HCT116 (cell line): ENCODE measurements at regions not wholly inside any gene's neighbourhood (a gene's known extent, or its start where the extent isn't known, plus 50 kb on each side); places are given as distances from the start of the nearest gene placed in this dataset.

Experiments
- ATAC-seq: fragments of 200-7000 bp; cut with Tn5 transposase; 2 replicates; pipeline ENCODE4 v1.9.1; 2020; ENCODE audit warnings: mild to moderate bottlenecking, moderate library complexity
- BruUV-seq: library from RNA; stranded (reverse); fragments of 400-500 nt; replicated peaks from 2 replicates; lab custom pipeline; 2021; lab: Mats Ljungman, UMichigan
- CTCF ChIA-PET: fragments of 300-600 bp; sonication (Branson Sonifier 250); formaldehyde crosslinking; loops from one replicate; lab custom pipeline; 2021; ENCODE audit warnings: antibody characterized with exemption; lab: Charles Lee
- POLR2A ChIA-PET: fragments of 300-600, 350-600 bp; sonication (Branson Sonifier 250); formaldehyde crosslinking; loops from one replicate; lab custom pipeline; 2021; ENCODE audit warnings: antibody characterized with exemption; lab: Charles Lee
- RAD21 ChIA-PET, 2 experiments: fragments of 300-600 bp; sonication (Branson Sonifier 250); formaldehyde crosslinking; loops; one replicate each; lab custom pipeline; 2023; ENCODE audit warnings: low total read pairs in 2 of 2; ENCODE audit not compliant: uncharacterized antibody in 2 of 2, unreplicated experiment in 2 of 2, low non-redundant PET in 1 of 2; lab: Charles Lee
- DNase-seq: peaks from one replicate; pipeline ENCODE4 v3.0.0-alpha.2; 2010; ENCODE audit warnings: low read depth, low spot score
- H2AFZ ChIP-seq: fragments of 200-600 bp; shearing (Covaris generic), sonication (generic); 2 replicates; pipeline ENCODE4 v1.6.1; 2017; ENCODE audit warnings: low read depth, mixed run types, mixed read lengths, antibody characterized with exemption, low read length; ENCODE audit not compliant: poor library complexity, severe bottlenecking
- H3K27ac ChIP-seq: 2 replicates; pipeline ENCODE4 v1.5.1; 2012; ENCODE audit warnings: low read depth, low read length
- H3K27me3 ChIP-seq: fragments of 200-600 bp; sonication (generic); 2 replicates; pipeline ENCODE4 v1.6.1; 2016; ENCODE audit warnings: mixed run types, low read length, mixed read lengths; ENCODE audit not compliant: insufficient read depth
- H3K36me3 ChIP-seq, 2 experiments: fragments of 200-500 bp in 1 of 2; fragments of 200-600 bp in 1 of 2; sonication (Bioruptor generic) in 1 of 2; sonication (generic) in 1 of 2; 2 replicates each; pipeline versions ENCODE4 v1.5.1 to v1.6.1; 2014 to 2016; ENCODE audit warnings: low read length in 2 of 2, inconsistent platforms in 1 of 2, mixed read lengths in 1 of 2, mixed run types in 1 of 2; ENCODE audit not compliant: insufficient read depth in 2 of 2, control insufficient read depth in 1 of 2
- H3K4me1 ChIP-seq, 2 experiments: fragments of 200-600 bp in 1 of 2; sonication (generic) in 1 of 2; 2 replicates each; pipeline versions ENCODE4 v1.5.1 to v1.6.1; 2012 to 2017; ENCODE audit warnings: low read length in 2 of 2, inconsistent platforms in 1 of 2, mild to moderate bottlenecking in 1 of 2, mixed read lengths in 1 of 2, mixed run types in 1 of 2, moderate library complexity in 1 of 2; ENCODE audit not compliant: insufficient read depth in 2 of 2, control insufficient read depth in 1 of 2
- H3K4me2 ChIP-seq: fragments of 200-600 bp; sonication (generic); 2 replicates; pipeline ENCODE4 v1.6.1; 2017; ENCODE audit warnings: mixed run types, low read length, mixed read lengths
- H3K4me3 ChIP-seq, 2 experiments: fragments of 200-600 bp in 1 of 2; sonication (generic) in 1 of 2; replicated peaks in 1 of 2; 2 replicates each; pipeline ENCODE4 v1.5.1; 2011 to 2016; ENCODE audit warnings: low read length in 2 of 2, control low read depth in 1 of 2, low read depth in 1 of 2, mild to moderate bottlenecking in 1 of 2, mixed read lengths in 1 of 2, mixed run types in 1 of 2
- H3K79me2 ChIP-seq: fragments of 200-600 bp; sonication (generic); 2 replicates; pipeline ENCODE4 v1.6.1; 2017; ENCODE audit warnings: mild to moderate bottlenecking, mixed run types, low read length, moderate library complexity, mixed read lengths; ENCODE audit not compliant: insufficient read depth
- H3K9ac ChIP-seq: fragments of 200-600 bp; sonication (generic); 2 replicates; pipeline ENCODE4 v1.6.1; 2016; ENCODE audit warnings: low read length, mixed read lengths
- H3K9me2 ChIP-seq: fragments of 200-600 bp; sonication (generic), shearing (Covaris generic); 2 replicates; pipeline ENCODE4 v1.6.1; 2017; ENCODE audit warnings: mixed run types, mild to moderate bottlenecking, moderate library complexity; ENCODE audit not compliant: insufficient read depth
- H3K9me3 ChIP-seq, 2 experiments: fragments of 200-500 bp in 1 of 2; fragments of 200-600 bp in 1 of 2; sonication (Bioruptor generic) in 1 of 2; sonication (generic) in 1 of 2; 2 replicates each; pipeline ENCODE4 v1.6.1; 2014 to 2017; ENCODE audit warnings: low read length in 2 of 2, mixed read lengths in 2 of 2, inconsistent platforms in 1 of 2, low read depth in 1 of 2, mild to moderate bottlenecking in 1 of 2, mixed run types in 1 of 2, moderate library complexity in 1 of 2; ENCODE audit not compliant: control insufficient read depth in 1 of 2, insufficient read depth in 1 of 2
- H4K20me1 ChIP-seq: fragments of 200-600 bp; sonication (generic), shearing (Covaris generic); 2 replicates; pipeline ENCODE4 v1.6.1; 2017; ENCODE audit warnings: mixed run types, mild to moderate bottlenecking, moderate library complexity; ENCODE audit not compliant: insufficient read depth
- CBX3 ChIP-seq: IDR thresholded peaks from 2 replicates; pipeline ENCODE4 v1.6.1; 2012; ENCODE audit warnings: low read depth
- CEBPB ChIP-seq: IDR thresholded peaks from 2 replicates; pipeline ENCODE4 v1.6.1; 2012; ENCODE audit warnings: low read depth
- EGR1 ChIP-seq: IDR thresholded peaks from 2 replicates; pipeline ENCODE4 v1.6.1; 2012; ENCODE audit warnings: low read depth
- ELF1 ChIP-seq: IDR thresholded peaks from 2 replicates; pipeline ENCODE4 v1.6.1; 2012; ENCODE audit warnings: low read depth, borderline replicate concordance
- EZH2 ChIP-seq: fragments of 200-600 bp; sonication (generic); IDR thresholded peaks from 2 replicates; pipeline ENCODE4 v1.6.1; 2017; ENCODE audit warnings: antibody characterized with exemption, mixed run types
- FOSL1 ChIP-seq: IDR thresholded peaks from 2 replicates; pipeline ENCODE4 v1.6.1; 2012; ENCODE audit warnings: low read depth
- JUND ChIP-seq: IDR thresholded peaks from 2 replicates; pipeline ENCODE4 v1.6.1; 2012
- POLR2A ChIP-seq: IDR thresholded peaks from 2 replicates; pipeline ENCODE4 v1.7.0; 2011; ENCODE audit warnings: borderline replicate concordance; ENCODE audit not compliant: insufficient read depth, insufficient read length; ENCODE audit errors: extremely low read depth
- POLR2AphosphoS5 ChIP-seq: IDR thresholded peaks from 2 replicates; pipeline ENCODE4 v1.6.1; 2011; ENCODE audit warnings: mild to moderate bottlenecking, low read depth, low read length, moderate library complexity
- RAD21 ChIP-seq: IDR thresholded peaks from 2 replicates; pipeline ENCODE4 v1.6.1; 2012; ENCODE audit warnings: low read depth, mild to moderate bottlenecking
- SIN3A ChIP-seq: IDR thresholded peaks from 2 replicates; pipeline ENCODE4 v1.6.1; 2012; ENCODE audit warnings: low read depth
- SP1 ChIP-seq: IDR thresholded peaks from 2 replicates; pipeline ENCODE4 v1.6.1; 2012; ENCODE audit warnings: low read depth
- TCF7L2 ChIP-seq: IDR thresholded peaks from 2 replicates; pipeline ENCODE4 v1.7.0; 2011; ENCODE audit warnings: borderline replicate concordance, inconsistent platforms; ENCODE audit not compliant: insufficient read depth, insufficient read length; ENCODE audit errors: extremely low read depth
- YY1 ChIP-seq: IDR thresholded peaks from 2 replicates; pipeline ENCODE4 v1.6.1; 2011; ENCODE audit warnings: low read length, low read depth, moderate library complexity, mild to moderate bottlenecking; ENCODE audit not compliant: insufficient replicate concordance; ENCODE audit errors: extremely low read depth
- ZFX ChIP-seq: fragments of 450-650 bp; IDR thresholded peaks from 2 replicates; pipeline ENCODE4 v1.6.1; 2017
- intact Hi-C: fragments of 100-400 bp; cut with micrococcal nuclease; formaldehyde crosslinking; loops from 2 replicates; pipeline ENCODE4 v1.10.0; 2022
- TF ChIP-seq, protein P1 (sequence below): IDR thresholded peaks from 2 replicates; pipeline ENCODE4 v1.6.1; 2012
- TF ChIP-seq, protein P2 (sequence below), 3 experiments: fragments of 200-600 bp in 1 of 3; sonication (generic) in 1 of 3; IDR thresholded peaks in 2 of 3; conservative IDR thresholded peaks in 1 of 3; 2 replicates each; pipeline ENCODE4 v1.5.1; 2012 to 2017; ENCODE audit warnings: low read depth in 2 of 3, low read length in 2 of 3, antibody characterized with exemption in 1 of 3, borderline replicate concordance in 1 of 3, control low read depth in 1 of 3, mild to moderate bottlenecking in 1 of 3, mixed read lengths in 1 of 3, mixed run types in 1 of 3, moderate library complexity in 1 of 3; ENCODE audit not compliant: insufficient read depth in 1 of 3

DNA sequence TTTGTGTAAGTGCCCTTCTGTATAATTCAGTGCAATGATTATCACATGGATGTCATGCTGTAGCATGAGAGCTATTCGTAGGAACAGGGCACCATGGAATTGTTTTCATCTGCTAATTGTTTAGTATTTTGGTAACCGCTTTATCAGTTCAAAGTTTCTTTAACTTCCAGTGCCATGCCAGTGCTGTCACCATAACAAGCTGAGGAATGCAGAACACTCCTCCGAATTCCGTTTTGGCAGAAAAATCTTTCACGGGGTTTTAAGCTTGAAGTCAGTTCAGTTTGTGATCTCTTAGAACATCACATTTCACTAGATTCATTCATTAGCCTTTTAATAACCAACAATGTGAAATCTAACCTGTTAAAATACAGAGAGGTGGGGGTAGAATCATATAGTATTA, 117.2 kb upstream of the SEMA3C start:
- no TSS peak for BruUV-seq
- H3K9me3 ChIP-seq: no peaks in the 10 kb centered on the region
- no peak overlapping the region for H3K27ac ChIP-seq
- ChIA-PET RAD21 (no interaction called here), POLR2A (no interaction called here), CTCF (no interaction called here)
- H3K36me3 ChIP-seq: no peaks in the 10 kb centered on the region
- no peak for TF ChIP-seq POLR2AphosphoS5
- TF ChIP-seq SP1: no peak
- H2AFZ ChIP-seq: no peak overlapping the region
- H3K4me2 ChIP-seq: no peak overlapping the region
- H3K79me2 ChIP-seq: no peaks in the 10 kb centered on the region
- H4K20me1 ChIP-seq: no peaks in the 10 kb centered on the region
- no peak overlapping the region for H3K4me3 ChIP-seq
- H3K9ac ChIP-seq: no peak overlapping the region
- no peaks in the 10 kb centered on the region for H3K9me2 ChIP-seq
- intact Hi-C loops: no loop called here
- ATAC-seq (no peak), DNase-seq (no peak)
- H3K27me3 ChIP-seq: no peaks in the 10 kb centered on the region
- no peaks in the 10 kb centered on the region for H3K4me1 ChIP-seq

DNA sequence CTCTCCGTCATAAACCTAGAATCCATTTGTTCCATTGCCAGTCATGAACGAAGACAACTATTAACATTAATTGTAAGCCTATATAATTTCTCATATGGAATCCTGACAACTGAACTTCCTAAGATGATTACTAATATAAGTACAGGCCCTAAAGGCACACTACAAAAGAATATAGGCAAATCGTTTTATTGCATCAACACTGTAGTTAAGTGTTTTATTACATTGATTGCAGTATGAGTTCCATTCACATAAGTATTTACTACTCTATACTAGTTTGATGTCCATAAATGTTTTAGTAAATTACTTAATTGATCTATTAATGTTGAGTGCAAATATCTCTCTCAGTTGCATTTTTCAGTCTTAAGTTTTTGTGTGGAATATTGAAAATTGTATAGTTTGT, 113.1 kb upstream of the SEMA3C start:
- H3K27me3 ChIP-seq: no peaks in the 10 kb centered on the region
- no peak overlapping the region for H2AFZ ChIP-seq
- H3K4me1 ChIP-seq: no peaks in the 10 kb centered on the region
- H3K9ac ChIP-seq: no peak overlapping the region
- POLR2A ChIA-PET: no interaction called here
- no peak overlapping the region for H3K4me2 ChIP-seq
- H3K4me3 ChIP-seq: no peak overlapping the region
- CTCF ChIA-PET: no interaction called here
- BruUV-seq: no TSS peak
- intact Hi-C loops: no loop called here
- RAD21 ChIA-PET: no interaction called here
- no peaks in the 10 kb centered on the region for H3K79me2 ChIP-seq
- no peak for TF ChIP-seq SIN3A
- no peak for TF ChIP-seq JUND
- no peak for TF ChIP-seq POLR2A
- TF ChIP-seq EZH2: no peak
- TF ChIP-seq TCF7L2: no peak
- no peak for TF ChIP-seq ZFX
- TF ChIP-seq EGR1: no peak
- TF ChIP-seq POLR2AphosphoS5: no peak
- TF ChIP-seq, protein P1, sequence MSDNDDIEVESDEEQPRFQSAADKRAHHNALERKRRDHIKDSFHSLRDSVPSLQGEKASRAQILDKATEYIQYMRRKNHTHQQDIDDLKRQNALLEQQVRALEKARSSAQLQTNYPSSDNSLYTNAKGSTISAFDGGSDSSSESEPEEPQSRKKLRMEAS: no peak
- TF ChIP-seq RAD21: no peak
- TF ChIP-seq SP1: no peak
- no peak for TF ChIP-seq YY1
- no peak for TF ChIP-seq CBX3
- no peak for TF ChIP-seq ELF1
- TF ChIP-seq, protein P2, sequence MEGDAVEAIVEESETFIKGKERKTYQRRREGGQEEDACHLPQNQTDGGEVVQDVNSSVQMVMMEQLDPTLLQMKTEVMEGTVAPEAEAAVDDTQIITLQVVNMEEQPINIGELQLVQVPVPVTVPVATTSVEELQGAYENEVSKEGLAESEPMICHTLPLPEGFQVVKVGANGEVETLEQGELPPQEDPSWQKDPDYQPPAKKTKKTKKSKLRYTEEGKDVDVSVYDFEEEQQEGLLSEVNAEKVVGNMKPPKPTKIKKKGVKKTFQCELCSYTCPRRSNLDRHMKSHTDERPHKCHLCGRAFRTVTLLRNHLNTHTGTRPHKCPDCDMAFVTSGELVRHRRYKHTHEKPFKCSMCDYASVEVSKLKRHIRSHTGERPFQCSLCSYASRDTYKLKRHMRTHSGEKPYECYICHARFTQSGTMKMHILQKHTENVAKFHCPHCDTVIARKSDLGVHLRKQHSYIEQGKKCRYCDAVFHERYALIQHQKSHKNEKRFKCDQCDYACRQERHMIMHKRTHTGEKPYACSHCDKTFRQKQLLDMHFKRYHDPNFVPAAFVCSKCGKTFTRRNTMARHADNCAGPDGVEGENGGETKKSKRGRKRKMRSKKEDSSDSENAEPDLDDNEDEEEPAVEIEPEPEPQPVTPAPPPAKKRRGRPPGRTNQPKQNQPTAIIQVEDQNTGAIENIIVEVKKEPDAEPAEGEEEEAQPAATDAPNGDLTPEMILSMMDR (IDR thresholded peaks at IDR 0.05 in 2 of 3, conservative IDR thresholded peaks at IDR 0.05 in 1 of 3; ENCODE audit: borderline replicate concordance in 1 of 3, insufficient read depth in 1 of 3, low read depth in 2 of 3, low read length in 2 of 3): no peak
- no peak for TF ChIP-seq CEBPB
- TF ChIP-seq FOSL1: no peak
- ATAC-seq: no peak
- DNase-seq: no peak
- H4K20me1 ChIP-seq: no peaks in the 10 kb centered on the region
- H3K36me3 ChIP-seq: no peaks in the 10 kb centered on the region
- no peaks in the 10 kb centered on the region for H3K9me3 ChIP-seq
- H3K27ac ChIP-seq: no peak overlapping the region
- H3K9me2 ChIP-seq: no peaks in the 10 kb centered on the region
